GM12878 (cell line): ENCODE measurements at regions not wholly inside any gene's neighbourhood (a gene's known extent, or its start where the extent isn't known, plus 50 kb on each side); places are given as distances from the start of the nearest gene placed in this dataset.

Source experiments
- CTCF ChIP-seq, 3 experiments: IDR thresholded peaks in 2 of 3; conservative IDR thresholded peaks in 1 of 3; 2 replicates each; pipeline ENCODE4 v1.5.1; 2011; ENCODE audit warnings: low read depth in 3 of 3, low read length in 3 of 3, mild to moderate bottlenecking in 3 of 3, control low read depth in 2 of 3, moderate library complexity in 2 of 3, inconsistent platforms in 1 of 3, mixed read lengths in 1 of 3; ENCODE audit not compliant: control insufficient read depth in 2 of 3, insufficient read depth in 1 of 3; ENCODE audit errors: extremely low read depth in 1 of 3
- E4F1 ChIP-seq: fragments of 450-650 bp; IDR thresholded peaks from 2 replicates; pipeline ENCODE4 v1.6.1; 2018; ENCODE audit warnings: borderline replicate concordance, mild to moderate bottlenecking; ENCODE audit not compliant: partially characterized antibody
- EZH2 ChIP-seq: IDR thresholded peaks from 2 replicates; pipeline ENCODE4 v1.6.1; 2012; ENCODE audit warnings: low read depth, mild to moderate bottlenecking, control low read depth, inconsistent platforms, low read length, borderline replicate concordance; ENCODE audit not compliant: control insufficient read depth
- HDAC6 ChIP-seq: fragments of 200-600 bp; sonication (generic); IDR thresholded peaks from one replicate; pipeline ENCODE4 v1.8.0; 2017; ENCODE audit warnings: antibody characterized with exemption; ENCODE audit not compliant: unreplicated experiment
- PKNOX1 ChIP-seq: fragments of 450-650 bp; IDR thresholded peaks from 2 replicates; pipeline ENCODE4 v1.6.1; 2016; ENCODE audit warnings: mild to moderate bottlenecking
- POLR2A ChIP-seq: IDR thresholded peaks from 2 replicates; pipeline ENCODE4 v1.6.1; 2011; ENCODE audit warnings: low read depth, mild to moderate bottlenecking, low read length
- RAD21 ChIP-seq: IDR thresholded peaks from 2 replicates; pipeline ENCODE4 v1.6.1; 2011; ENCODE audit warnings: mild to moderate bottlenecking, low read depth, low read length, moderate library complexity; ENCODE audit not compliant: insufficient read depth
- SMC3 ChIP-seq: IDR thresholded peaks from 2 replicates; pipeline ENCODE4 v1.6.1; 2011; ENCODE audit warnings: low read length, improper control_type of control experiment, borderline replicate concordance
- SRF ChIP-seq, 2 experiments: IDR thresholded peaks; 2 replicates each; pipeline ENCODE4 v1.6.1; 2011; ENCODE audit warnings: low read depth in 2 of 2, low read length in 2 of 2, mild to moderate bottlenecking in 1 of 2, moderate library complexity in 1 of 2
- TCF12 ChIP-seq: IDR thresholded peaks from 2 replicates; pipeline ENCODE4 v1.6.1; 2011; ENCODE audit warnings: low read depth, mild to moderate bottlenecking, low read length
- WRNIP1 ChIP-seq: IDR thresholded peaks from 2 replicates; pipeline ENCODE4 v1.6.1; 2011; ENCODE audit warnings: low read depth, low read length, improper control_type of control experiment, borderline replicate concordance

GRCh38 chr12:11542599-11542998, 106.9 kb upstream of the ETV6 start:
- TF ChIP-seq RAD21 (no peak), TCF12 (no peak), HDAC6 (no peak), WRNIP1 (no peak), POLR2A (no peak), CTCF (IDR thresholded peaks at IDR 0.05 in 2 of 3, conservative IDR thresholded peaks at IDR 0.05 in 1 of 3; ENCODE audit: control insufficient read depth in 2 of 3, extremely low read depth in 1 of 3, insufficient read depth in 1 of 3, low read depth in 3 of 3, low read length in 3 of 3) (no peak), SMC3 (no peak), PKNOX1 (no peak), EZH2 (no peak), SRF (IDR thresholded peaks at IDR 0.05; ENCODE audit: low read depth in 2 of 2, low read length in 2 of 2) (no peak), E4F1 (no peak)
